Smooth muscle cell (in vitro differentiated cells): ENCODE measurements at regions not wholly inside any gene's neighbourhood (a gene's known extent, or its start where the extent isn't known, plus 50 kb on each side); places are given as distances from the start of the nearest gene placed in this dataset.

Experiments
- DNase-seq: peaks from one replicate; lab custom pipeline; 2025; ENCODE audit not compliant: unreplicated experiment; lab: John Stamatoyannopoulos, UW
- H2AFZ ChIP-seq: fragments of 200-600 bp; sonication (generic); 2 replicates; pipeline ENCODE4 v1.6.0; 2016; ENCODE audit warnings: antibody characterized with exemption, low read depth, mild to moderate bottlenecking
- H3F3A ChIP-seq: fragments of 200-600 bp; sonication (generic); 2 replicates; pipeline ENCODE4 v1.6.0; 2017; ENCODE audit warnings: antibody characterized with exemption, low read depth
- H3K27ac ChIP-seq: fragments of 200-600 bp; sonication (generic); 2 replicates; pipeline ENCODE4 v1.5.1; 2016; ENCODE audit warnings: low read depth, mild to moderate bottlenecking
- H3K27me3 ChIP-seq: fragments of 200-600 bp; sonication (generic); 2 replicates; pipeline ENCODE4 v1.6.1; 2016; ENCODE audit warnings: low read depth, mild to moderate bottlenecking
- H3K36me3 ChIP-seq: fragments of 200-600 bp; sonication (generic); 2 replicates; pipeline ENCODE4 v1.5.1; 2016; ENCODE audit warnings: low read depth
- H3K4me1 ChIP-seq: fragments of 200-600 bp; sonication (generic); 2 replicates; pipeline ENCODE4 v1.5.1; 2016; ENCODE audit warnings: low read depth
- H3K4me2 ChIP-seq: fragments of 200-600 bp; sonication (generic); 2 replicates; pipeline ENCODE4 v1.6.0; 2016; ENCODE audit warnings: mild to moderate bottlenecking
- H3K4me3 ChIP-seq: fragments of 200-600 bp; sonication (generic); 2 replicates; pipeline ENCODE4 v1.5.1; 2016; ENCODE audit warnings: mild to moderate bottlenecking
- H3K79me2 ChIP-seq: fragments of 200-600 bp; sonication (generic); 2 replicates; pipeline ENCODE4 v1.6.0; 2016; ENCODE audit warnings: low read depth, mild to moderate bottlenecking
- H3K9ac ChIP-seq: fragments of 200-600 bp; sonication (generic); 2 replicates; pipeline ENCODE4 v1.6.0; 2016; ENCODE audit warnings: low read depth
- H3K9me3 ChIP-seq: fragments of 200-600 bp; sonication (generic); replicated peaks from 2 replicates; pipeline ENCODE4 v1.5.1; 2016; ENCODE audit warnings: low read depth
- H4K20me1 ChIP-seq: fragments of 200-600 bp; sonication (generic); 2 replicates; pipeline ENCODE4 v1.6.0; 2016; ENCODE audit warnings: low read depth
- CTCF ChIP-seq: fragments of 200-600 bp; sonication (generic); IDR thresholded peaks from 2 replicates; pipeline ENCODE4 v1.5.1; 2017; ENCODE audit warnings: borderline replicate concordance, mild to moderate bottlenecking, antibody characterized with exemption; ENCODE audit not compliant: insufficient read depth, poor library complexity, severe bottlenecking
- WGBS: methylation state at CpG from one replicate; pipeline ENCODE4 v1.1.7; 2016; ENCODE audit warnings: low lambda C conversion rate; 5-methylcytosine and 5-hydroxymethylcytosine counted together

GRCh38 chr2:226256237-226256636 lies 543.4 kb downstream of the IRS1 start:
- H3K36me3 ChIP-seq, result no peaks in the 10 kb centered on the region
- DNase-seq, result no peak
- TF ChIP-seq CTCF, result no peak
- H3K27ac ChIP-seq, result no peak overlapping the region
- WGBS, result 41% methylated on average over 2 of the region's 2 CpGs
- H3K4me3 ChIP-seq, result no peak overlapping the region
- H3F3A ChIP-seq, result no peaks in the 10 kb centered on the region
- no peaks in the 10 kb centered on the region for H3K4me1 ChIP-seq
- H3K4me2 ChIP-seq, result no peak overlapping the region
- no peaks in the 10 kb centered on the region for H3K9me3 ChIP-seq
- no peak overlapping the region for H2AFZ ChIP-seq
- H3K27me3 ChIP-seq, result no peaks in the 10 kb centered on the region
- no peak overlapping the region for H3K9ac ChIP-seq
- H4K20me1 ChIP-seq, result no peaks in the 10 kb centered on the region
- H3K79me2 ChIP-seq, result no peaks in the 10 kb centered on the region

GRCh38 chr2:226251661-226252060 lies 548.0 kb downstream of the IRS1 start:
- no peaks in the 10 kb centered on the region for H3K79me2 ChIP-seq
- H3K4me1 ChIP-seq, result no peaks in the 10 kb centered on the region
- 85% methylated on average over 2 of the region's 2 CpGs for WGBS
- no peaks in the 10 kb centered on the region for H3K9me3 ChIP-seq
- no peaks in the 10 kb centered on the region for H4K20me1 ChIP-seq
- H3K27ac ChIP-seq, result no peak overlapping the region
- no peak overlapping the region for H3K4me2 ChIP-seq
- H3K27me3 ChIP-seq, result no peaks in the 10 kb centered on the region
- no peaks in the 10 kb centered on the region for H3F3A ChIP-seq
- no peak for TF ChIP-seq CTCF
- H3K36me3 ChIP-seq, result no peaks in the 10 kb centered on the region
- H3K4me3 ChIP-seq, result no peak overlapping the region
- DNase-seq, result no peak
- H2AFZ ChIP-seq, result no peak overlapping the region
- H3K9ac ChIP-seq, result no peak overlapping the region

GRCh38 chr2:226247289-226248275 lies 552.0 kb downstream of the IRS1 start:
- DNase-seq, result no peak
- no peaks in the 10 kb centered on the region for H3K36me3 ChIP-seq
- no peaks in the 10 kb centered on the region for H3F3A ChIP-seq
- H3K4me3 ChIP-seq, result no peak overlapping the region
- H3K4me1 ChIP-seq, result no peaks in the 10 kb centered on the region
- no peaks in the 10 kb centered on the region for H4K20me1 ChIP-seq
- peaks cover 4% of the 10 kb centered on the region for H3K9me3 ChIP-seq
- no peaks in the 10 kb centered on the region for H3K27me3 ChIP-seq
- H3K9ac ChIP-seq, result no peak overlapping the region
- no peak for TF ChIP-seq CTCF
- WGBS, result 69% methylated on average over 3 of the region's 3 CpGs
- no peak overlapping the region for H3K4me2 ChIP-seq
- no peak overlapping the region for H3K27ac ChIP-seq
- H2AFZ ChIP-seq, result no peak overlapping the region
- H3K79me2 ChIP-seq, result no peaks in the 10 kb centered on the region
